H1 (cell line): ENCODE measurements at regions not wholly inside any gene's neighbourhood (a gene's known extent, or its start where the extent isn't known, plus 50 kb on each side); places are given as distances from the start of the nearest gene placed in this dataset.

Experiments
- CBX5 ChIP-seq: fragments of 300-800, 300-1000 bp; sonication (generic); IDR thresholded peaks from 2 replicates; pipeline ENCODE4 v1.7.1; 2016; ENCODE audit warnings: antibody characterized with exemption, low read length, low read depth
- CBX8 ChIP-seq: fragments of 300-800, 300-1000 bp; sonication (generic); IDR thresholded peaks from 2 replicates; pipeline ENCODE4 v1.7.1; 2016; ENCODE audit warnings: low read depth, low read length, borderline replicate concordance
- EP300 ChIP-seq, 2 experiments: IDR thresholded peaks; 1 replicate in 1 of 2; 2 replicates in 1 of 2; pipeline ENCODE4 v1.6.1; 2011 to 2012; ENCODE audit warnings: low read depth in 2 of 2, low read length in 2 of 2, mild to moderate bottlenecking in 2 of 2, borderline replicate concordance in 1 of 2, inconsistent platforms in 1 of 2, moderate library complexity in 1 of 2
- EZH2 ChIP-seq: fragments of 200-600 bp; sonication (generic); IDR thresholded peaks from 2 replicates; pipeline ENCODE4 v1.7.1; 2012; ENCODE audit warnings: low read depth, mild to moderate bottlenecking, moderate library complexity, low read length, inconsistent platforms; ENCODE audit not compliant: severe bottlenecking
- HDAC2 ChIP-seq, 2 experiments: fragments of 300-600 bp in 1 of 2; sonication (generic) in 1 of 2; IDR thresholded peaks; 2 replicates each; pipeline ENCODE4 v1.6.1; 2011 to 2012; ENCODE audit warnings: low read depth in 2 of 2, low read length in 2 of 2, mild to moderate bottlenecking in 2 of 2, moderate library complexity in 2 of 2, borderline replicate concordance in 1 of 2, inconsistent platforms in 1 of 2
- TF ChIP-seq, protein P1 (sequence below), 3 experiments: IDR thresholded peaks; 1 replicate in 2 of 3; 2 replicates in 1 of 3; pipeline versions ENCODE4 v1.5.1 to v1.6.1; 2011; ENCODE audit warnings: low read length in 3 of 3, mild to moderate bottlenecking in 3 of 3, inconsistent platforms in 2 of 3, low read depth in 1 of 3, moderate library complexity in 1 of 3; ENCODE audit not compliant: insufficient read depth in 1 of 3; ENCODE audit errors: control extremely low read depth in 1 of 3
- TF ChIP-seq, protein P2 (sequence below): IDR thresholded peaks from 2 replicates; pipeline ENCODE4 v1.6.1; 2012; ENCODE audit warnings: inconsistent platforms

DNA sequence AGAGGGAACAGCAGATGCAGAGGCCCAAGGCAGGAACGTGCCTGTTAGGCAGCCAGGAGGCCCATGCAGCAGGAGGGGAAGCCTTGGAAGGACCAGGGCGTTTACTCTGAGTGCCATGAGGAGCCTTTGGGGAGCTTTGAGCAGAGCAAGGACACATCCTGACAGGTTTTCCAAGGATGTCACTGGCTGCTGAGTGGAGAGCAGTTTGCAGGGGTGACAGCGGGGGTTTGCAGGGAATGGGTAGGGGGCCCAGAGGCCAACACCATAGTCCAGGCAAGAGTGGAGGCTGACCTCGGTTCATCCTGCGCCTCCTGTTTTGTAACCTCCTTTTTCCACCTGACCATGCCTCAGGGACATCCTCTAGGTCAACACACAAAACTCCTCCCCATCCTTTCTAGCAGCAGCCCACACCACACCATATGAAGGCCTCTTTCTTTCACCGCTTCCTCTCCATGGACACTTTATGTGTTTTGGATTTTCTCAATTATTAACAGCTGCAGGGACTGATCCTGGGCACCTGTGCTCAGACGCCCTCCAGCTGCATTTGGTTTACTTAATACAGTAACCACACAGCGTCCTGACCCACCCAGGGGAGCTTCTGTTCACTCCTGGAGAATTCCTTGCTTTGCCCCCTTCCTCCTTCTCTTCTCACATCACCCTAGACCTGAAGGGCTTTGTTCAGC, 528.5 kb downstream of the MATN1 start:
- TF ChIP-seq EP300 (IDR thresholded peaks at IDR 0.05; ENCODE audit: borderline replicate concordance in 1 of 2, low read depth in 2 of 2, low read length in 2 of 2) (no peak), CBX5 (no peak), HDAC2 (IDR thresholded peaks at IDR 0.05; ENCODE audit: borderline replicate concordance in 1 of 2, low read depth in 2 of 2, low read length in 2 of 2) (no peak), CBX8 (no peak), EZH2 (no peak)
- TF ChIP-seq, protein P1, sequence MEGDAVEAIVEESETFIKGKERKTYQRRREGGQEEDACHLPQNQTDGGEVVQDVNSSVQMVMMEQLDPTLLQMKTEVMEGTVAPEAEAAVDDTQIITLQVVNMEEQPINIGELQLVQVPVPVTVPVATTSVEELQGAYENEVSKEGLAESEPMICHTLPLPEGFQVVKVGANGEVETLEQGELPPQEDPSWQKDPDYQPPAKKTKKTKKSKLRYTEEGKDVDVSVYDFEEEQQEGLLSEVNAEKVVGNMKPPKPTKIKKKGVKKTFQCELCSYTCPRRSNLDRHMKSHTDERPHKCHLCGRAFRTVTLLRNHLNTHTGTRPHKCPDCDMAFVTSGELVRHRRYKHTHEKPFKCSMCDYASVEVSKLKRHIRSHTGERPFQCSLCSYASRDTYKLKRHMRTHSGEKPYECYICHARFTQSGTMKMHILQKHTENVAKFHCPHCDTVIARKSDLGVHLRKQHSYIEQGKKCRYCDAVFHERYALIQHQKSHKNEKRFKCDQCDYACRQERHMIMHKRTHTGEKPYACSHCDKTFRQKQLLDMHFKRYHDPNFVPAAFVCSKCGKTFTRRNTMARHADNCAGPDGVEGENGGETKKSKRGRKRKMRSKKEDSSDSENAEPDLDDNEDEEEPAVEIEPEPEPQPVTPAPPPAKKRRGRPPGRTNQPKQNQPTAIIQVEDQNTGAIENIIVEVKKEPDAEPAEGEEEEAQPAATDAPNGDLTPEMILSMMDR (IDR thresholded peaks at IDR 0.05; ENCODE audit: control extremely low read depth in 1 of 3, insufficient read depth in 1 of 3, low read depth in 1 of 3, low read length in 3 of 3), result no peak
- TF ChIP-seq, protein P2, sequence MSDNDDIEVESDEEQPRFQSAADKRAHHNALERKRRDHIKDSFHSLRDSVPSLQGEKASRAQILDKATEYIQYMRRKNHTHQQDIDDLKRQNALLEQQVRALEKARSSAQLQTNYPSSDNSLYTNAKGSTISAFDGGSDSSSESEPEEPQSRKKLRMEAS, result no peak
